ENCODE measurements at regions not wholly inside any gene's neighbourhood (a gene's known extent, or its start where the extent isn't known, plus 50 kb on each side); places are given as distances from the start of the nearest gene placed in this dataset.
"Not testable (repeated sequence)": the region's sequence is repeated elsewhere in the genome, so short reads cannot be mapped to it uniquely, and the experiment has no call there.

DNA sequence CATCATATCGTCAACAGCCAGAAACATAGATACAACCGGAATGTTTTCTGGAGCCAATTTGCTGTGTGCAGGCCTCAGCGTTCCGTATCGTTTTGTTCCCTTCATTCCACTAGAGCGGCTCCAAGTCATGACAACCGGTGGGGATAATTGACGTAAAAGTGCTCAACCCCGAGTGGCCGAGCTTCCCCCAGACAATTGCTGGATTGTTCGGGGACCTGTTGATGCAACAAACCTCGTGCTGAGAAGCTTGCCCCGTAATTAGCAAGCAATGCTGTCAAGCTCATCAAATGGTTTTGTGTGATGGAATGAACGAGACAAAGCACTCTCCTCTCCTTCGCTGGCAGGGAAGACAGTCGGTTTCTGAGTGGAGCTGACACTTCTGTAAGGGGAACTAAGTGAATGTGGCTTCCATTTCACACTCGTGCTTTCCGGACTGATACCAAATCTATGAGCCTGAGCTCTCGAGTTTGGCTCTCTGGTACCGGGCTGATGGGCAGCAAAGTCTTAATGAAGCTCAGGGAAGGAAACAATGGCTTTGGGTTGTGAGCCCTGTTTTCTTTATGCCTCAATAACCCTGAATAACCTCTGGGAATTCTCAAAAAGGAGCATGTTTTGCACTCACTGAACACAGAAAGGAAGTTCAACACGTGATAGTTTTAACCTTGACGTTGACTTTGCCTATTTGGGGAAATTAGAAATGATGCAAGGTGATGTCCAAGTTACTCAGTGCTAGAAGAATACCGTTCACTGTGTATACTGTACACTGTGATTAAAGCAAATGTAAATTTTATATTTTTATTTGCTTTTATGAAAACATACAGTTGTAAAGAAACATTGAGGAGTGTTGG is 220.5 kb downstream of the BAMBI start:
- no peak for DNase-seq

DNA sequence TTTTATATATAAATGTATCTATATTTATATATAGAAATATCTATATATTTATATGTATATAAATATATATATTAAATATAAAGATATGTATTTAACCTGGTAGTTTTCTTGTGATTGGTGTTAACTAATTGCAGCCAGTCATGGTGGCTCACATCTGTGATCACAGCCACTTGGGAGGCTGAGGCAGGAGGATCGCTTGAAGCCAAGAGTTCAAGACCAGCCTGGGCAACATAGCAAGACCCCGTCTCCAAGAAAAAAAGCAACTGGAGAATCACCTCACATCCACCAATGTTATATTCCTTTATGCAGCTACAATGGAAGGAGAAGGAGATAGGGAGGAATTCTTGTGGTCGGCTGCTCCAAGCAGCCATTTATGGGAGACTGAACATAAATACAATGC is 224.9 kb downstream of the BAMBI start:
- no peak for DNase-seq

DNA sequence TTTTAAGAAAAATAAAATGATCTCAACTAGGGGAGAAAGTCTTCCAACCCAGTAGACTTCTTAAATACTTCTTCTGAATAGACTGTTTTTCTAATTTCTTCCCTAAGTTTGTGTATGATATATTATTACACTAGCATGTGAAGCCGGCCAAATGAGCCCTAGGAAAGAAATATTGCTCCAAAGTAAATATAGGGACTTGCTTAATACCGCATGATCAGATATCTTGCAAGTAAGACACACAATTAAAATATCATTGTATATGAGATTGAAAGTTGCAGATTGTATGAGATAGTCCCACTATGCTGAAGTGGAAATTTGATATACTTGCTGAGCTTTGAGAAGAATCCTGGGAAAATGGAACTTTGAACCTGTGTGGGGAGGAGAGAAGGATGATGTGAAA is 225.7 kb downstream of the BAMBI start:
- DNase-seq = no peak

DNA sequence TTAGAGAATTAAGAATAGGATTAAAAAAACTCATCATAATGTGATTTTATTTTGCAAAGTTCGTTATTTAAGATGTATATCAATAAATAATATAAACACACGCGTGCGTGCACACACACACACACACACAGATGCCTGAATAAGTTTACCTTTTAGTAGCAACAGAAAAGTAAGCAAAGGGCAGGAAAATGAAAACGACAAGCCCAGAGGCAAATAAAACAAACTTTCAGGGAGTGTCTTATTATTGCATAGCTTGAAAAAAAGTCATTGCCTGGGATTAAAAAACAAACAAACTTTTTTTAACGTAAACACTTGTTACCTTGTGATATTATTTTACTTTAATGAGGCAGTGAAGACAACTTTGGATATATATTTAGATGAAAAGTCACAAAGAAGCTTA is 226.4 kb downstream of the BAMBI start:
- DNase-seq = no peak

DNA sequence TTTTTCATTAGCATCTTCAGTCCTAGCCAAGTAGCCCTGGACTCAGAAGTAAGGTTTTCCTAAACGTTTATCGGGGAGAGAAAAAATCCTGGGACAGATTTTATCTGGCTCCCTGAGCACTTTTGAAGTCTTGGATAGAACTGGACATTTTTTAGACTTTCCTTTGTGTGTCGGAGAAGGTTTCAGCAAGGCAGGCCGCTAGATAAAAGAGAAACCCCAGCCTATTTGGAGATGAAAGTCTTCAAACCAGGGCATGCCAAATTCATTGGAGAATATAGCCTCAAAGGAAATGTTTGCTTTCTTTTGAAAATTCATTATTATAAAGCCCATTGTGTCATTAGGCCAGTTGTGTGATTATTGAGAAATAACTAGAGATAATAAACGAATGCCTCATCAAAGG is 228.1 kb downstream of the BAMBI start:
- no peak for DNase-seq

DNA sequence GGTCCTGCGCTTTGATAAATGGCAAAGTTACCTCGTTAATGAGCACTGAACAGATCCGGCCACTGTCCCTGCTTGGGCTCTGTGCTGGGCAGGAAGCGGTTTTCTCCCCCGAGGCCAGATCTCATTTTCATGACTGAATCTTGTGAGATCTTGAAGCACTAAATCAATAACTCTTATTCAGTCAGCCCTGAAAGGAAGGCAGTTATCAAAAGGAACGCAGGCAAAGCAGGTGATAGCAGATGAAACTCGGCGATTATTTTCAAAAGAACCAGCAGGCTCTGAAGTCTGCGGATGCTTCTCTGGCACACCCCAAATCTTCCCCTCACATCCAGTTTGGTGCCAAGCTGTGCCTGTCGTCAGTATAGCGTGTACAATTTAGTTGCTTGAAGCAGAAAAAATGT is 228.7 kb downstream of the BAMBI start:
- DNase-seq = no peak

- no peak for DNase-seq
Measured at GRCh38 chr10:28906415-28906814, 229.1 kb downstream of the BAMBI start.

DNA sequence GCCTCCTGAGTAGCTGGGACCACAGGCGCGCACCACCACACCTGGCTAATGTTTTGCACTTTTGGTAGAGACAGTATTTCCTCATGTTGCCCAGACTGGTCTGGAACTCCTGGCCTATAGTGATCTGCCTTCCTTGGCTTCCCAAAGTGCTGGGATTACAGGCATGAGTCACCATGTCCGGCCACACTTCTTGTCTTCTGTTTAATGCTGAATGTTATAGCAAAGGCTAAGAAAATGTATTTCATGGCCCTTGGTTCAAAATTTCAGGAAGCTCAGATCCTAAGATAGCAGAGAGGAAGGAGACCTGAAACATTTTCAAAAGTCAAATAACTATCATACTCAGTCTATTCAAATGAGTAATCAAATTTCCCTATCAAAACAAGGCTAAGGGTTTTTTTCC is 229.6 kb downstream of the BAMBI start:
- no peak for DNase-seq

GRCh38 chr10:28909875-28910274 is 232.6 kb downstream of the BAMBI start:
- no peak for DNase-seq

DNA sequence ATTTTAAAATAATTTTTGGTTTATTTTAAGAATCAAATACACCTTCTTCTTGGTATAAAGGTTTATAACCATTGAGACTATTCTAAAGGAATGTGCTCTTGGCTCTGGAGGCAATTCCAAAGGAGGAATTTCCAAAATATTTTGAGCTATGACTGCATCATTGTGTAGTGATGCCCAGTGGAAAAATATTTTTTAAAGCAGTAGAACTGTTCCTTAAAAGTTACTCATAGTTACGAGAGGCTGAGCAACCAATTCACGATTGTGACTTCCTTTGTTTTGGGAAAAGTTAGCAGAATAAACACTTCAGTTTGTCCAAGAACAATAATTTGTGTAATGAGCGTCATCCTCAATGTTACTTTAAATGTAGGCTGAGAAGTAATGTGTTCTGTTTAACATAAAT is 233.6 kb downstream of the BAMBI start:
- peak; percentile 8 for DNase-seq

- DNase-seq = not testable (repeated sequence)
Measured at GRCh38 chr10:28911511-28911910, 234.2 kb downstream of the BAMBI start.

DNA sequence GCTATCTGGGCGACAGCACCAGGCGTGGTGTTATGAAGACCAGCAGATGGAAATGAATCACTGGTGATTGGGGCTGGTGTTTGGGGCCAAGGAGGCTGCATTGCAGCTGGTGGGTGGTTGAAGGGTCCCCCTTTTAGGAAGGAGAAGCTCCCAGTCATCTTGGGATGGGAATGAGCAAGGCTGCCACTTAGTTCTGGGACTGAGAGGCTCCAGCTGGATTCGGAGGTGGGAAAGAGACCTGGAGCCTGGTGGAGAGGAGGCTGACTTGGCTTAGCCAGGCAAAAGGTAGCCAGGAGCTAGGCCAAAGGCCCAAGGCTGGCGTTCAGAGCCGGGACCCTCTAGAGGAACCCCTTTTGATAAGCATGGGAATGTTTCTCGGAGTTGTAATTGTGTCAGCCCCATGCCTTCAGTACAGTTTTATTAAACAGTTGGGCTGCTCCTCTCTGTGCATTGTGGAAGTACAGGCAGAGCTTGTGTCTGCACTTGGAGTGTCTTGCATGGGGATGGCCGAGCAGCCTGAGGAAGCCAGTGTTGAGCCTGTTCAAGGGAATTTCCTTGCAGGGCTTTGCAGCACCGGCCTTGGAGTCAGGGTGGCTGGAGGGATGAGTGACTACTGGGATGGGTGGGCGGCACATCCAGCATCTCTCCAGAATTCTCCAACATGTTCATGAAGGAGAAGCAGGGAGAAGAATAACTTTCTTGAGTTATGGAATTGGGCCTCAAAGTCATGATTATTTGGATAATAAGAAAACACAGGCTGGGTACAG is 234.9 kb downstream of the BAMBI start:
- no peak for DNase-seq

DNA sequence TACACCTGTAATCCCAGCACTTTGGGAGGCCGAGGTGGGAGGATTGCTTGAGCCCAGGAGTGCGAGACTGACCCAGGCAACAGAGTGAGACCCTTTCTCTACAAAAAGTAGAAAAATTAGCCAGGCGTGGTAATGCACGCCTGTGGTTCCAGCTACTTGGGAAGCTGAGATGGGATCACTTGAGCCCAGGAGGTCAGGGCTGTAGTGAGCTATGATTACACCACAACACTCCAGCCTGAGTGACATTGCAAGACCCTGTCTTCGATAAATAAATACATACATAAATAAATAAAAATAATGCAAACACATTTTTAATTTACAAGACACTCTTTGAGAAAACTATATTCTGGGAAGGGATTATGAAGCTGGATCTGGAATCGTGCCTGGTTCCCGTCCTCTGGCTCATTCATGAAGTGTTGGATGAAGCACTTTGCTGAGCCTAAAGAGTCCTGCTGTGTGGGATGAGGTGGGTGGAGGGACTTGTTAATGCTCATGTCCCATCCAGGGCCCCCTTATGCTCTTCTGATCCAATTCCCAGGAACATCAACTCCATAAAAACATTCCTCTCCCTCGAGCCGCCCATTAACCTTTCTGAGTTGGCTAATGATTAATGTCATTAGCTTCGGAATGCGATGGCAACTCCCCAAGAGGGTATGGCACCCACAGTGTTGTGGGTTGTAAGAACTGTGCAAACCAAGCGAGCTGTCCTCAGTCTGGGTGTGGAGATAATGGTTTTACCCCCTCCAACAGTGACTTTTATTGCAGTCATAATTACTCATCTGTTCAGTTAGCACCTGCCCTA is 236.3 kb downstream of the BAMBI start:
- no peak for DNase-seq

GRCh38 chr10:28914701-28915100 is 237.4 kb downstream of the BAMBI start:
- DNase-seq = no peak

DNA sequence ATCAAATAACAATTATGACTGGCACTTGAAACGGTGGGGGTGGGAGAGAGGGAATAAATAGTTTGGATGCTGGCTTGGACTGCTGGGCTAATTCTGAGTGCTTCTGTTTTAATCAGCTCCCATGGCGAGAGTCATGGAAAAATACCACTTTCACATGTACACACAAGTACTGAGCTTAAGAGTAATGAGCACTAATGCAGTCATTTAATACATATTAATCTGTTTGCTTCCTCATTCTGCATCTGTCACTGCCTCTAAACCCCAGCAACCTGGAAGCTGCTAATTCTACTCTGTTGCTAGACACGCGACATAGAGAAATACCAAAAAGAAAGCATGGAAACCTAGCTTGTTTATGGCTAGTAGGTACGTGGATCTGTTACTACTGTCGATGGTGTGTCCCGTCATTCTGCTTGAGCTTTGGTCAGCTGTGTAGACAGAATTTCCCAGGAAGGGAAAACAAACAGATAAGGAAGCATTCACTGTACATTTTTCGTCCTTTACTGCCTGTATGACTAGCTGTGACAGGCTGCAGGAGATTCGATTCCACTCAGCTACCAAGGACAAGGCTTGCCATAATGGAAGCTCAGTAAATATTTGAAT is 238.8 kb downstream of the BAMBI start:
- no peak for DNase-seq

DNA sequence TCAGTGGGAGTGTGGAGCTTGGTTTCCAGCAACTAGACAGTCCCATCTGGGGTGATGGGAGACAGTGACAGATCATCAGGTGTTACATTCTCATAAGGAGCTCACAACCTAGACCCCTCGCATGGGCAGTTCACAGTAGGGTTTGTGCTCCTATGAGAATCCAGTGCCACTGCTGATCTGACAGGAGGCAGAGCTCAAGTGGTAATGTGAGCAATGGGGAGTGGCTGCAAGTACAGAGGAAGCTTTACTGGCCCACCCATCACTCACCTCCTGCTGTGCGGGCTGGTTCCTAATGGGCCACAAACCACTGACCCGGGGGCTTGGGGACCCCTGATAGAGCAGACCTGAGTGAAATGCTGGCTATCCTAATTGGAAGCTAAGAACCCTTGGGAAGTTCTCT is 242.8 kb downstream of the BAMBI start:
- DNase-seq = no peak

GRCh38 chr10:28922127-28922526 is 244.8 kb downstream of the BAMBI start:
- no peak for DNase-seq

- DNase-seq = no peak
Measured at GRCh38 chr10:28922861-28923260, 245.5 kb downstream of the BAMBI start.

GRCh38 chr10:28924717-28925116 is 247.4 kb downstream of the BAMBI start:
- no peak for DNase-seq

- DNase-seq = no peak
Measured at GRCh38 chr10:28925121-28925663, 247.9 kb downstream of the BAMBI start.

- no peak for DNase-seq
Measured at GRCh38 chr10:28926932-28927331, 249.6 kb downstream of the BAMBI start.

- DNase-seq = no peak
Measured at GRCh38 chr10:28928484-28928883, 251.2 kb downstream of the BAMBI start.

All from skin of body (tissue), 1 donor.